MG63 (cell line): ENCODE measurements at regions not wholly inside any gene's neighbourhood (a gene's known extent, or its start where the extent isn't known, plus 50 kb on each side); places are given as distances from the start of the nearest gene placed in this dataset.
"Not testable (repeated sequence)": the region's sequence is repeated elsewhere in the genome, so short reads cannot be mapped to it uniquely, and the experiment has no call there.

Source experiments
- DNase-seq: peaks from one replicate; pipeline ENCODE4 v3.0.0-alpha.2; 2020
- H3K27me3 ChIP-seq: fragments of 250-450 bp; sonication (Bioruptor Pico); 2 replicates; pipeline ENCODE4 v1.5.1; 2020; ENCODE audit warnings: mild to moderate bottlenecking, moderate library complexity
- H3K36me3 ChIP-seq: fragments of 250-450 bp; sonication (Bioruptor Pico); 2 replicates; pipeline ENCODE4 v1.5.1; 2020; ENCODE audit warnings: mild to moderate bottlenecking, moderate library complexity
- H3K4me3 ChIP-seq: fragments of 250-450 bp; sonication (Bioruptor Pico); 2 replicates; pipeline ENCODE4 v1.5.1; 2020; ENCODE audit warnings: mild to moderate bottlenecking, moderate library complexity
- H3K9me3 ChIP-seq: fragments of 250-450 bp; sonication (Bioruptor Pico); 2 replicates; pipeline ENCODE4 v1.5.1; 2020; ENCODE audit warnings: mild to moderate bottlenecking, moderate library complexity

GRCh38 chr17:21843318-21843865, 151.1 kb downstream of the KCNJ18 start:
- Histone ChIP-seq H3K27me3 (no peaks in the 10 kb centered on the region), H3K9me3 (no peaks in the 10 kb centered on the region), H3K36me3 (no peaks in the 10 kb centered on the region), H3K4me3 (no peak overlapping the region)
- no peak for DNase-seq

- no peak for DNase-seq
- H3K9me3 ChIP-seq: no peaks in the 10 kb centered on the region
- H3K27me3 ChIP-seq: no peaks in the 10 kb centered on the region
- H3K36me3 ChIP-seq: no peaks in the 10 kb centered on the region
- H3K4me3 ChIP-seq: no peak overlapping the region
Measured at GRCh38 chr17:21843951-21844590, 151.7 kb downstream of the KCNJ18 start.

- H3K9me3 ChIP-seq, H3K27me3 ChIP-seq, DNase-seq, H3K4me3 ChIP-seq, H3K36me3 ChIP-seq: not testable (repeated sequence)
Measured at GRCh38 chr17:21848510-21848909, 156.2 kb downstream of the KCNJ18 start.

- not testable (repeated sequence) for H3K4me3 ChIP-seq, H3K36me3 ChIP-seq, DNase-seq, H3K27me3 ChIP-seq, H3K9me3 ChIP-seq
Measured at GRCh38 chr17:21849030-21849429, 156.7 kb downstream of the KCNJ18 start.

GRCh38 chr17:21850614-21851013, 158.3 kb downstream of the KCNJ18 start:
- H3K36me3 ChIP-seq, H3K9me3 ChIP-seq, DNase-seq, H3K4me3 ChIP-seq, H3K27me3 ChIP-seq: not testable (repeated sequence)
